NCI-H2081 (cell line): ENCODE measurements at regions not wholly inside any gene's neighbourhood (a gene's known extent, or its start where the extent isn't known, plus 50 kb on each side); places are given as distances from the start of the nearest gene placed in this dataset.
"Not testable (repeated sequence)": the region's sequence is repeated elsewhere in the genome, so short reads cannot be mapped to it uniquely, and the experiment has no call there.

Experiments used
- DNase-seq, 2 experiments: peaks; one replicate each; lab custom pipeline; 2025; lab: John Stamatoyannopoulos, UW

- no peak for DNase-seq
These were observed 102.2 kb upstream of the KCTD1 start for GRCh38 chr18:26650310-26651268.

DNA sequence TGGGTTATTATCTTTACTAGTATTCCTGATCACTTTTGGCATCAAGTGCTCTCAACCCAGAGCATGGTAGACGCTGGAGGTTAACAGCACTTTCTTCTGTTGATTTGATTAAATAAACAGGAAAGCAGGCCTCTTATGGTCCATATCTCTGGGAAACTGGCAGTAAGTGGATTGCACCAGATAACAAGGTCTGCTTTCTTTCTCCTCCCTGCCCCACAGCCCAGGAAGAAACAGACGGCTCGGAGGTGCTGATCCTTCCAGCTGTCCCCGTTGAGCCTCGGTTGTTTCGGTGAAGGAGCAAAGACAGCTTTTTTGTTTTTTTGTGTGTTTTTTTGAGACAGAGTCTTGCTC, 100.8 kb upstream of the KCTD1 start:
- no peak for DNase-seq

DNA sequence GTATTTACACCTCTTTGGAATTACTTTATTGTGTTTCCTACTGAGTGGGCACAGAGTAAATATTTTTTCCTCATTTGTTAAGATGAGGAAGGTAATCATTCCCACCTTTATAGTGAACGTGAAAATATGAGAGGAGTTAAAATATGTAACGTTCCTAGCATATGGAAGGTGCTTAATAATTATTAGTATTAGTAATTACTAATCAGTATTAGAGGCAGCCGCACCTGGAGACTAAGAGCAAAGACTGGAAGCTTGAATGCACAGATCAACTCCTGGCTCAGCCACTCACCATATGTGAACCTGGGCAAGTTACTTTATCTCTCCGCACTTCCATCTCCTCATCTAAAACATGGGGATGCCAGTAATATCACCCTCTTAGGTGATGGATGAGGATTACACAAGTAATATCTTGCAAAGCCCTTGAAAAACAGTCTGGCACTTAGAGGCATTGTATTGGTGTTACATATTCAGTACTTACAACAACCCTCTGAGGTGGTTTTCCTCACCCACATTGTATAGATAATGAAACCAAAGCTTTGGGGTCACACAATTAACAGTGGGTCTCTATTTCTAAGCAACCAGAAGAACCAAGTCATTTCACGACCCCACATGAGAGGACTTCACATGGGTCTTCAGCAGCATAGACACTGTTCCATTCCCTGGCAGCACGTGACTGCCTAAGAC, 100.3 kb upstream of the KCTD1 start:
- no peak for DNase-seq

GRCh38 chr18:26646901-26647300, 98.5 kb upstream of the KCTD1 start:
- DNase-seq, result no peak

- DNase-seq, result no peak
These were observed 94.3 kb upstream of the KCTD1 start for GRCh38 chr18:26642440-26643348.

DNA sequence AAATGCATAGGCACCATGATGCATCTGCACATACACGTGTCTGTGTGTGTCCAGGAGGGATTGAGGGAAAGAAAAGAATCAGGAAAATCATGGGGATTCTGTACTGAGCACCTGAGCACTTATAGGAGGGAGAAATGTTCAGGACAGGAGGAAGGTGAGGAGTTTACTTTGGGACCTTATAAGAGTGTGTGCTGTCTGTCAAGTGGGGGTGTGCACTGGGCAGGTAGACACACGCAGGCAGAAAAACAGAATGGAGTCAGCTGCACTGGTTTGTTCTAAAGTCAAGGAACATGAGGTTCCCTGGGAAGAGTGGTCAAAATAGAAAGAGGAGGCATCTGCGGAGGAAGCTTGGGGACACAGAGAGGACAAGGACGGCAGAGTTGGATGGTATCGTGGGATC, 92.2 kb upstream of the KCTD1 start:
- DNase-seq, result no peak

- DNase-seq, result no peak
These were observed 90.8 kb upstream of the KCTD1 start for GRCh38 chr18:26639149-26639548.

DNA sequence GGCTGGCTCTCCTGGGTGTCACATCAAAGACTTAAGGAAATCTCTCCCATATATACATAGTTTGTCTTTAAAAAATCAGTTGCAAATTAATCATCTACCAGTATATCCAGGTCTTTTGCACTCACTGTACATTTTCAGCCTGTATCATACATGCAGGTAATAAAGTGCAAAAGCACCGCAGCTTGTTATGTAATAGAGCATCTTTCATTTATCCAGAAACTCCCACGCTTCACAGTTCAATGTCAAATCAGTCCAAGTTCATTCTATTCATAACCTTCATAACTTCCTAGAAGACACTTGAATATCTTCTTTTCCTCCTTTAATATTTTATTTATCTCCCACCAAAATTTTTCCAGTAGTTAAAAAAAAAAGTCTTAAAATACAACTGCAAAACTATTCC, 89.6 kb upstream of the KCTD1 start:
- no peak for DNase-seq

DNA sequence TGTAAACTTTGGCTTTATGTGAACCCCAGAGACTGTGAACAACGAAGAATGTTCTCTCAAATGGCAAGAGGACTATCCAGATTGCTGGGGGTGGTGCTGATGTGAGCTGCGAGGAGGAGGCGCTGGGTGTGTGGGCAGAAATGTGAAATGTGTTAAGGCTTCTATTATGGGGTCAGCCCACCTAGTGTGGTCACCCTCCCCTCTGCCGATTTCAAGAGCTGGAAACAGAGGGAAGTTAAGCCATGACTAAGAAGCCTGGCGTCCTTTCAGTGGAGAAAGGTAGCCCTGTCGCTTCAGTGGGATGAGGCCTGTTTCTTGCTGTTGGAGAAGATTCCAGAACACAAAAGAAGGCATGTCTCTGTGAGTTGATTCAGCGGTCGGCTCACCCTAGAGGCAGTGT, 89.0 kb upstream of the KCTD1 start:
- DNase-seq, result no peak

DNA sequence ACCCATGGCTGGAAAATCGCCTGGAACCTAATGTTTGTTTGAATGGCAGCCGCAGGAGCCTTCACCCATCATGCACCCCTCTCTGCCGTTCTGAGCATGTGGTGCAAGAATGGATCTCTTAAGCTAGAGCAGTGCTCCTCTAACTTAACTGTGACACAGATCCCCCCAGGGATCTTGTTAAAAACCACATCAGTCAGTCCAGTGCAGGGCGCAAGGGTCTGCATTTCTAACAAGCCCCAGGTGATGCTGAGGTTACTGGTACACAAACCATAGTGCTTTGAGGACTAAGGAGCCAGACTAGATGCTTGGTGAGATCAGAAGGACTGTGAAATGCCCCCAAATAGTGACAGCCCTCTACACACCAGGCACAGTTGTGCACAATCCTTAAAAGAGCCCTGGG, 87.1 kb upstream of the KCTD1 start:
- DNase-seq, result no peak

GRCh38 chr18:26634631-26635030, 86.3 kb upstream of the KCTD1 start:
- DNase-seq, result no peak

- DNase-seq, result no peak
These were observed 82.8 kb upstream of the KCTD1 start for GRCh38 chr18:26631135-26631534.

DNA sequence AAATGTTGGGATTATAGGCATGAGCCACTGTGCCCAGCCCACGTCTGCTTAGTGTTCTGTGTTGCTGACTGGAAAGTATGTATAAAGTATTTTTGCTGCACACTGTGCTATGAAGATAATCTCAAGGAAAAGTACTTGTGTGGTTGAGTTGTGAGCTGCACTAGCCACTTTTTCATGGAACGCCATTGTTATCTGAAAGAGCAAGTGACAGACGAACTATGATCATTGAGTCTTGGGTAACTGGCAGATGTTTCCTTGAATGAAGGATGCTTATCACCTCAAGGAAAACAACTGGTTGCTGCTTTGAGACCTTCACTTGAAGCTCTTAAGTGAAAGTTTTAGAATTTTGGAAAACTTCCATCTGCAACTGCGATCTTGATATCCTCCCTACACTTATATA, 82.2 kb upstream of the KCTD1 start:
- DNase-seq, result no peak

DNA sequence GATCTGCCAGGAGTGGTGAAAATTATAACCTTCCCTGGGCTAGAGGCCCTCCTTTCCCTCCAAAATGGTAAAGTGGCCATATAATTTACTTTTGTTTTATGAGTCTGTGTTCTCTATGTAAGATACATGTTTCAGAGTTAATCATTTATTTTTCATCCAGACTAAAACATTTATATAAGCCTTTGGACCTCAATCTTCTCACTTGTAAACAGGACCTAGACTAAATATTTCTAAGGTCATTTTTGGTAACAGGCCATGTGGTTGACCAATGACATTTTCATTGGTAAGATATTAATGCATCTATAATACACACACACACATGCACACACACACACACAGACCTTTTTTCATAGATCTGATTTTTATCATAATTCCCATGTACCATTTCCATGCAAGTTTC, 79.7 kb upstream of the KCTD1 start:
- no peak for DNase-seq

GRCh38 chr18:26624443-26624842, 76.1 kb upstream of the KCTD1 start:
- no peak for DNase-seq

- DNase-seq, result not testable (repeated sequence)
These were observed 75.0 kb upstream of the KCTD1 start for GRCh38 chr18:26623314-26623713.

DNA sequence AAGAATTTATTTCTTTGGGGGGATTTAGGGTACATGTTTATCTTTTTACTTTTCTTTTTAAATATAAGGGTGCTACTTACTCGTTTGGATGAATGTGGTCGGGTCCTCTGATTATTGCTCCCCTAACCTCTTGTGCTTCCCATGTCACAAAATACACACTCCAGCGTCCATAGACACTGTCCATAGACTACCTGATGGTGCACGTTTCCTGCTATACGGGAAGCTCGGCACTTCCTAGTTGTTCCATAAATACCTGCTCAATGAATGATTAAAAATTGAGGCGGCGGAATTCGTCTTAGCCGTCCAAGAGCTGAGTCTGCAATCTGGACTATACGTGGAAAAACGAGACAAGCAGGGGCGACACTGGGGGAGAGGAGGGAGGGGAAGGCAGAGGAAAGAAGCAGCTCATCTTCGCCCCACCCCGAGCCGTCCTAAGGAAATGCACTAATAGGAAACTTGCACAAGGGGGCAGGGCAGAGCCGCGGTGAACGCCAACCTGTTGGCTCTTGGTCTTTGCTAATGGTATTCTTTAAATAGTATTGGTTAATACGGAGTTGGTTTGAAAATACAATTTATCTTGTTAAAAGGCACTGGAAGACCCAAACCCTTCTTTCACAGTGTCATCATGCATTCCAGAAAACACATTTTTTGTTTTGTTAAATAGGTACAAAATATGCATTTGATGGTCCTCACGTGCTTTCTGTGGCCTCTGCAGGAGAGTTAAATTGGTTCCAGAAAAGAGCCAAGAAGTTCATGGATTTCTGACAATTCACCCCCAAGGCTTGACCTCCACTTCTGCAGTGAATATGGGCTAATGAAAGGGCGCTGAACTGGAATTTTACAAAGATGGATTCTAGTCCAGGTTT, 73.0 kb upstream of the KCTD1 start:
- no peak for DNase-seq

DNA sequence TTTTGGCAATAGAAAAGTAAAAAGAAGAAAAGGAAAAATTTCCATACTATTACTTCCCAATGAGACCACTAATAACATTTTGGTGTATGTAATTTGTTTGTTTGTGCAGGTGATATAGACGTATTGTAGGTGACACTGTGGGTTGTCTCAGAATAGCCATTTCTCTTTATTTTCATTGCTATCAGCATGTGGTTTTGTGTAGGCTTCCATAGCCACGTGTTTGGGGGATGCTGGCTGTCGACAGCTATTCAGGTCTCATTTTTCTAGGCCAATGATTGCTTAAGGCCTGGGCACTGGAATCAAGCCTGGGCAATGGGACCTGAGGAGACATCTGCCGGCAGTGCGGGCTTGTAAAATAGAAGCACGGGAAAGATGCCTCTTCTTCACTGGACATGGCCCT, 71.0 kb upstream of the KCTD1 start:
- DNase-seq, result no peak

DNA sequence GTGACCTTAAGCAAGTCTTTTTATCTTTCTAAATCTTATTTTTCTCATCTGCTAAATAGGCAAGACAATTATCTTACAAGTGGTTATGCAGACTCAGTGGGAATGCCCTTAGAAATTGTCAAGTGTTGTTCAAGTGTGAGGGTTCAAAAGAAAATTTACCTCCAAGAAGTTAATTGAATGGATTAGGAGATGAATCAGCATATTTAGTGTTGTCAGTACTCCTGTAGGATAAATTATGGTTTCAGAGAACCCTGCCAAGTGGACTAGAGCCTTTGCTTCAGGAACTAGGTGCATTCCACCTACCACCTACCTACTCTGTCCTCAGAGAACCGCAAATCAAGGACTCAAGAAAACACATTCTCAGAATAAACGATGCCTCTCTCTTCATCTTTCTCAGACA, 69.8 kb upstream of the KCTD1 start:
- DNase-seq, result no peak

DNA sequence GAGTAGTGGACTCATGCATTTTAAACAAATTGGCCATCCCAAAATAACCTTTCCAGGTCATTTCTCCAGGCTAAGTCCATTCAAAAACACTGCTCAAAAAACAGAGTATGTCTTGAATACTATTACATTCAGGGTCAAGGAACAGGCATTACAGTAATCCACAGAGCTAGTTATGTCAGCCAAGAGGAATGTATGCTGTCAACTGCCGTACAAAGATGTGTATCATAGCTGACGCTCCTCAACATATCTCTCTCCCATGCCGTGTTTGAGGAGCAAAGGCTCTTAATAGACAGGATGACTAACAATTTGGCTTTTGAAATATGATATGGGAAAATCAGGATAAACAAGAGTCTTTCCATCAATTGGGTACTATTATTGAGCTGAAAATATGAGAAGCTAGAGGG, 68.8 kb upstream of the KCTD1 start:
- DNase-seq, result no peak

DNA sequence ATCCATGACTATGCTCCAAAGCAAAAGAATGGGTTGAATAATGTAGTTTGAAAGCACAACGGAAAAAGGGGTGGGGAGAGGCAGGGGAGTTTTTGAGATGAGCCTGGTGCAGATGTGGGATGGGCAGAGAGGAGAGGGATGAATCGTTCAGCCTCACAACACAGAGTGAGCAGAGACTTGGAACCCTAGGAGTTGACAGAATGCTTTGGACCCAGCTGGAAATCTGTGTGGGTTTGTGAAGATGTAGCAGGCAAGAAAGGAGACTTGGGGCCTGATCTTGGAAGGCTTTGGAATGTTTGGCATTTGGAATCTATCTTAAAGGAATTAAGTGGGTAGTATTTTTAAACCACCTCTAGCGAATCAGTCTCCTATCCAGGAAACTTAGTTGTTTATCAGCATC, 66.0 kb upstream of the KCTD1 start:
- DNase-seq, result no peak
